Renal pelvis (tissue), 1 donor: ENCODE measurements at regions not wholly inside any gene's neighbourhood (a gene's known extent, or its start where the extent isn't known, plus 50 kb on each side); places are given as distances from the start of the nearest gene placed in this dataset.

ENCODE experiments used
- DNase-seq: peaks from one replicate; pipeline ENCODE4 v3.0.0-alpha.2; 2013

GRCh38 chr13:30151388-30151787, 156.0 kb downstream of the KATNAL1 start:
- DNase-seq = no peak

GRCh38 chr13:30149248-30149647, 158.1 kb downstream of the KATNAL1 start:
- DNase-seq = no peak

GRCh38 chr13:30148786-30149185, 158.6 kb downstream of the KATNAL1 start:
- no peak for DNase-seq

- no peak for DNase-seq
These were observed 159.1 kb downstream of the KATNAL1 start for GRCh38 chr13:30148171-30148754.

GRCh38 chr13:30147421-30147820, 159.9 kb downstream of the KATNAL1 start:
- no peak for DNase-seq

GRCh38 chr13:30147015-30147414, 160.3 kb downstream of the KATNAL1 start:
- no peak for DNase-seq

- DNase-seq = no peak
These were observed 161.5 kb downstream of the KATNAL1 start for GRCh38 chr13:30145709-30146367.

GRCh38 chr13:30143666-30144400, 163.5 kb downstream of the KATNAL1 start:
- no peak for DNase-seq

- DNase-seq = peak; percentile 59
These were observed 164.7 kb downstream of the KATNAL1 start for GRCh38 chr13:30142486-30143211.

GRCh38 chr13:30141775-30142485, 165.4 kb downstream of the KATNAL1 start:
- DNase-seq = no peak

- DNase-seq = no peak
These were observed 166.4 kb downstream of the KATNAL1 start for GRCh38 chr13:30140973-30141372.

GRCh38 chr13:30138511-30138910, 168.8 kb downstream of the KATNAL1 start:
- no peak for DNase-seq

GRCh38 chr13:30135868-30136267, 171.5 kb downstream of the KATNAL1 start:
- no peak for DNase-seq

GRCh38 chr13:30135351-30135750, 172.0 kb downstream of the KATNAL1 start:
- DNase-seq = no peak

GRCh38 chr13:30134578-30134977, 172.8 kb downstream of the KATNAL1 start:
- DNase-seq = no peak

- DNase-seq = no peak
These were observed 173.4 kb downstream of the KATNAL1 start for GRCh38 chr13:30133996-30134395.

GRCh38 chr13:30133554-30133912, 173.8 kb downstream of the KATNAL1 start:
- no peak for DNase-seq

GRCh38 chr13:30132623-30133553, 174.5 kb downstream of the KATNAL1 start:
- DNase-seq = peak; percentile 94

GRCh38 chr13:30129411-30129810, 177.9 kb downstream of the KATNAL1 start:
- DNase-seq = no peak

- DNase-seq = no peak
These were observed 178.8 kb downstream of the KATNAL1 start for GRCh38 chr13:30128591-30128990.

GRCh38 chr13:30128095-30128494, 179.3 kb downstream of the KATNAL1 start:
- no peak for DNase-seq
